ENCODE measurements at regions not wholly inside any gene's neighbourhood (a gene's known extent, or its start where the extent isn't known, plus 50 kb on each side); places are given as distances from the start of the nearest gene placed in this dataset.

GRCh38 chr5:116892993-116893392, 318.4 kb upstream of the SEMA6A start:
- TF ChIP-seq CTCF (conservative IDR thresholded peaks at IDR 0.05 in 1 of 2, IDR thresholded peaks at IDR 0.05 in 1 of 2; ENCODE audit: extremely low read depth in 1 of 2, insufficient read depth in 1 of 2, low read depth in 1 of 2, low read length in 2 of 2): no peak
- TF ChIP-seq EZH2 (IDR thresholded peaks at IDR 0.05; ENCODE audit: borderline replicate concordance, low read length): no peak

Measured in mammary epithelial cell (primary cell).